Fibroblast of skin of left quadriceps (primary cell): ENCODE measurements at regions not wholly inside any gene's neighbourhood (a gene's known extent, or its start where the extent isn't known, plus 50 kb on each side); places are given as distances from the start of the nearest gene placed in this dataset.

ENCODE experiments used
- DNase-seq, 2 experiments: peaks; one replicate each; pipeline ENCODE4 v3.0.0-alpha.2; 2013; ENCODE audit warnings: low read depth in 2 of 2

DNA sequence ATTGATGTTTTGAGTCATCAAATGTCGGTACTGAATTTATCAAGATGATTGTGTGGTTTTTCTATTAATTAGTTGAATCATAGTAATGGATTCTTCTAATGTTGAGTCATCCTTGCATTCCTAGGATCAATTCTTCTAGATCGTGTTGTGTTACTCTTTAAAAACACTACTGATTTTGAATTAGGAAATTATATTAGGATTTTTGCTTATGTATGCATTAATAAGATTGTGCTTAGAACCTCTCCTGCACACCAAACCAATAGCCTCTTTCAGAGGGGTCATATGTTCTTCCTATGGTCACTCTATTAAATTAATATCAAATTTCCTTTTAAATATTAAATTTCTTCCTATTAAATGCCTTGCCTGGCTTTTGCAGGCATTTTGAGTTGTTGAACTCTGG lies 151.7 kb upstream of the TOPAZ1 start:
- no peak for DNase-seq

DNA sequence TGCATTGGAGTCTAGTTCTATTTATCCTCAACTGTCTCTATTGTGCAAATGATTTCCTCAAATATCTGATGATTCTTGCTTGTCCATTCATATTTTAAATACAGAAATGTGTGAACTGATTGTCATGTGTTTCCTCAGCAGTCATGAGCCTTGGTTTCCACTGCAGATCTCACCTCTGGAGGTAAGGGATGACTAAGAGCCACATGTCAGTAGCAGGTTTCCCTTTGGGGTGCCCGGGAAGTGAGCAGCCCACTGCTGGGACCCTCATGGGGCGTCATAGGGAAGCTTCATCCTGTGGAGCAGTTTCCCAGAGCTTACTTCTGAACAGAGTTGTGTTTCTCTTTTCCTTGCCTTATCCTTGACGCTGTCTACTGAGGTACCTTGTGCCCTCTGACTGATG lies 149.2 kb upstream of the TOPAZ1 start:
- no peak for DNase-seq

DNA sequence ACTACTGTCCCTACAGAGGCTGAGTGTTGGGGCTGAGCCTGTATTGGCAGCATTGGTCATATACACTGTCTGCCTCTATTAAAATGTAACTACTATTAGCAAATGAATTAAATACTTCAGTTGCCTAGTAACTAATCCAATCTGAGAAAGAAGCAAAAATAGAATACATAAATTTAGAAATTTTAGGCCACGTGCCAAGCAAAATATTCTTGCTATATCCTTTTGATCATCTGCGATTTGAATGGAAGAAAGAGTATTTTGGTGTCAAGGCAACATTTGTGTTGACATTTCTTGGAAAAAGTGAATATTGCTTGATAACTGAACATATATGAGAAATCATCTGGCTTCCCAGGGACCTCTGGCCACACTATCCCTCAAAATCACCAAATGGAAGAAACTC lies 148.2 kb upstream of the TOPAZ1 start:
- no peak for DNase-seq

DNA sequence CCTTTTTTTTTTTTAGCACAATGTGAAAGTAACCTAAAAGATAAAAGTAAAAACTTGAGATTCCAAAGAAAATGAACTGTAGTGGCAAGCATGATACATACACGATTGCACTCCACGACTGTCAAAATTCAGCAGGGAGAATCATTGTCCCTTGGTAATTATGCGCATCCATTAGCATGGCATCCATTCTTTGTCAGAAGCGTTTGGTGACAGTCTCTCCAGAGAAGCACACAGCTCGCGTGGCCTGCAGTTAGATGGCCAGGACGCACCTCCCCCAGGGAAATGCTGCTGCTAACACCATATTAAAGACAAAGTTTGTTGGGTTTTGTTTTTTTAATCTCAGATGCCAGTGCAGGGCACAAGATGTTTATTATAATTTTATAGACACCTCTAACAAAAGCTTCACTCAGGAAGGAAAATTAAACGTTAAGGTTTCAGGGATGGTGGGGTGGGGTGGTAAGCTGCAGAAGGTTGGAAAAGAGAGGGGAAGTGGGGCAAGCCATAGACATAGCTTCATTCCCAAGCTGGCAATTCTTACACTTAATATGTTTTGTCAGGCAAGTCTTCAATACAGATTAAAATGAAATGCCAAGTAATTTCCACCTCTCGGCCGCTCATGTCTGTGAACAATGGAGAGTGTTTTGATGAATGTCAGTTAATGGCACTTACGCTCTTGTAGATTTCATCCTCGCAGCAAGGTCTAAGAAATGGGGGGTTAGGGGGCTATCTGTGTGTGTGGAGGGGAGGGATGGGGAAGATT lies 142.8 kb upstream of the TOPAZ1 start:
- DNase-seq, result no peak

DNA sequence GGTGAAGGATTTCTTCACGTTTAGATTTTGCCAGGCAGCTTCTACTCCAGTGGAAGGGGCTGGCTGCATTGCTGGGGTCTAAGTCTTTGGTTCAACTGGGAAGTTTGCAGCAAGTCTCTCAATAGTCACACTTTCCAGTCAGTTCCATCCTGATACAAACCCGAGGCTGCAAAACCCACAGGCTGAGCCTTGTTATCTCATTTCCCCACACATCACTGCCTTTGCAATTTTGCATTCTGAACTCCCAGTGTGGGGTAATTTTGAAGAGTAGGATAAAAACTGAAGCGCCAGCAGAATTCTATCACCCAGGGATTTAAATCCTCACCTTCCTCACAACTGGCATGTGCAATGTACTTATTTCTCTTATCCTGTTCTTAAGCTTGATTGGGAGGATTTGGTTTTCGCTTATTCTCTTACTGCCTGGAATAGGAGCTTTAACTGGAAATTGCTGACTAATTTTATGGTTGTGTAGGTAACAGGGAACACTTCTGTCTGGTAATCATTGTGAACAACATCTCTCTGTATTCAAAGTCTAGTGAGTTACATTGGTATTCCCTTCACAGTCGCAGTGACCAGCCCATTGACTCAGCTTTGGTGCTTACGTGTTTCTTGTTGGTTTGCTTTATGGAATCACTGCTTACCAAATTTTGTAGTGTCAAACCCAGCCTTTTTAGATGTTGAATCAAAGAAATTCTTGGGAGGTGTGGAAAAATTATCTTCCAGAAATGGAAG lies 142.0 kb upstream of the TOPAZ1 start:
- no peak for DNase-seq

DNA sequence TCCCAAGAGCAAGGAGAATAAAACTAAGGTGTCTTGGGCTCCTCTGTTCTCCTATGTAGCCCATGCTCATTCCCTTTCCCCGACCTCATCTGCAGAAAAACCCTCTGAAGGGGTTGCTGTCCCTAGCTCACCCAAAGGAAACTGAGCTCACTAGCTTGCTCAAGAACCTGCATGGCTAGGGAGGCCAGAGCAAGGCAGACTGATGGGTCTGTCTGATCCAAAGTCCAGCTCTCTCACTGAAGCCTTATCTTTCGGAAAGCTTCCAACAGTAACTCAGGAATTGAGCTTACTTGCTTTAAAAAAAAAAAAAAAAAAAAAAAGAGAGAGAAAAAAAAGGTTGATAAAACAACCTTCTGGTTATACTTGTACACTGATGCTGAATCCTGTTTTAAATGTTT lies 141.4 kb upstream of the TOPAZ1 start:
- DNase-seq, result no peak

DNA sequence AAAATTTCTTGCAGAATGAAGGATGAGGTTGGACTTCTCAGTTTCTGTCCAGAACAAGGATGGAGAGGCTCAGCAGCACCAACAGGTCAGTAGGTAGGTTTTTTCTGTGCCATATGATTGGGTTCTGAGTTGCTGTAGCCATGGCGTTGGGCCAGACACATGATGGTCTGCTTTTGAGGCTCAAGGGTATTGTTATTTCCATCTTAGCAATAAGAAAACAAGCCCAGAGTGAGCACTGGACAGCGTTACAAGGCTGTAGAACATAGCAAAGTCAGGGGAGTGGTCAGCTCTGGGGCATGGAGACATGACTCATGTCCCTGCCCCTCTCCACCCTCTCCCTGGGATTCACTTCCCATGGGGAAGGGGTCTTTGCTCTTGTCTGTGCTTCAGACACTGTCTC lies 137.6 kb upstream of the TOPAZ1 start:
- no peak for DNase-seq

DNA sequence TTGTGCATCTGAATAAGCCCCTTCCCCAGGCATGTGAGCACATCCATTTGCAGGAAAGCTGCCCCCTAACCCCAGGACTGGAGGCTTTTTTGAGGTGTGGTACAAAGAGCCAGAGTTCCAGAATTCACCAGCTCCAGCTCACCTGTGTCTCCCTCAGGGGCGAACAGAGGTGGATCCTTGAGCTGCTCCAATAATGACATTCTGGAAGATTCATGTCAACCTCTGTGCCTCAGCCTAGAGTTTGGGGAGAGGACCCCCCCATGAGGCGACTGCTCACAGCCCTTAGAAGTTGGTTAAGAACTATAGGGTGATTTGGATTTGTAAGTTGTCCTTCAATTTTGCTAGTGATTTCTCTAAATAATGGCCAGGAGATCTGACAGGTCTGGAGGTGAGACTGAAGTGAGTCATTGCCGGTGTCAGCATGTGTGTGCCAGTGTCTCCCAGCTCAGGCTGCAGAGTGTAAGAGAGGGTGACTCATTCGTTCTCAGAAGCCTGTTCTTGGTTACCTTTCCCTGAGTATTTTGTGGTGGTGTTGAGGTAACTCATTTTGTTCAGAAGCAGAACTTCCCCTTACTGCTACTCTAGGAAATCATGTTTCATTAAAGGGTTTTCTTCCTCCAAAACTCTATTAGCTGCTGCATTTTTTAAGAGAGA lies 136.9 kb upstream of the TOPAZ1 start:
- DNase-seq, result no peak

DNA sequence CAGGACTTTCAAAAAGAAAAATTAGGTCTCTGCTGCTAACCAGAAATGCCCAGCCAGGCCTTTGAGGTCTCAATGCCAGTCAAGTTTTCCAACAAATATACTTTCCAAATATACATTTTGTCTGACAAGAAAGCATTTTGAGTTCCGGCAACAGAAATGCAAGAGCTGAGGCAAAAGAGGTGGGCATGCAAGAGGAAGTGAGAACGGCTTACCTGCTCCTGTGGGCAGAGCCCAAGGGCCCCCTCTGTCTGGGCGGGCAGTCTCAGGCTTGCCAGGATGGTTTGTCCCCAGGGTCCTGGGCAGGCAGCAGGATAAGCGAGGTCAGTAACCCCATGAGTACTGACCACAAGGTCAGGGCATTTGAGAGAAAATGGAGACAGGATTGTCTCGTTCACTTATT lies 136.1 kb upstream of the TOPAZ1 start:
- no peak for DNase-seq

DNA sequence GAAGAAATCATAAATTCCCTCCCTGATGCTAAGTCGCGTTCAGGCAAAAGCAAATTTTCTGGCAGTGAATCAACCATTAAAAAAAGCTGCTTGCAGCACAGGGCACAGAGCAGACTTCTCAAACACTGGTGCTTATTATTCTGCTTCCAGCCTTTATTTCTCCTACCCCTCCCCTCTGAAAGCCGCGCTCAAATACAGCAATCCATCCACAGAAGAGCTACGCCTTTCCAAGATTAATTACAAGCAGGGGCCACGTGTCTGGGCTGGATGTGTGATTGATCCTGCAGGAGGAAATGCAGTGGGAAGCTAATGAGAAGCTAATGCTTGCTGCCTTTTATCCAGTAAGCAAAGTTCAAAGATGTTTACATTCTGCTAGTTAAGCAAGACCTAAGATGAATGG lies 134.9 kb upstream of the TOPAZ1 start:
- DNase-seq, result no peak

DNA sequence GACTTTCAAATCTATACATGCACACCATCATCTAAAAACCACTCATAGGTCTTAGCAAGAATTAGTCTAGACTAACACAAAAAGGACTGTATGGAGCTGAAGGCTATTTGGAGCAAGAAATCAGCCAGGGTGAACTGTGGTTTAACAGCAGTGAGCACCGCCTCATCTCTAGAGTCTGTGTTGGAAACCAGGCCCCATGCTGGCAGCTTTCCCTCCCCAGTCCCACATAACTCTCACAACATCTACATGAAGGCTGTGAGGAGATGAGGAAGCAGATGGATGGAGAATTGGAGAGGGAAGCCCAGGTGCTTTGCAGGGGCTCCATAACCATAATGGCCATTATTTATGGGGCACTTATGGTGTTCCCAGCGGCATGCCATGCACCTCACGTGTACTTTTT lies 133.2 kb upstream of the TOPAZ1 start:
- DNase-seq, result no peak

DNA sequence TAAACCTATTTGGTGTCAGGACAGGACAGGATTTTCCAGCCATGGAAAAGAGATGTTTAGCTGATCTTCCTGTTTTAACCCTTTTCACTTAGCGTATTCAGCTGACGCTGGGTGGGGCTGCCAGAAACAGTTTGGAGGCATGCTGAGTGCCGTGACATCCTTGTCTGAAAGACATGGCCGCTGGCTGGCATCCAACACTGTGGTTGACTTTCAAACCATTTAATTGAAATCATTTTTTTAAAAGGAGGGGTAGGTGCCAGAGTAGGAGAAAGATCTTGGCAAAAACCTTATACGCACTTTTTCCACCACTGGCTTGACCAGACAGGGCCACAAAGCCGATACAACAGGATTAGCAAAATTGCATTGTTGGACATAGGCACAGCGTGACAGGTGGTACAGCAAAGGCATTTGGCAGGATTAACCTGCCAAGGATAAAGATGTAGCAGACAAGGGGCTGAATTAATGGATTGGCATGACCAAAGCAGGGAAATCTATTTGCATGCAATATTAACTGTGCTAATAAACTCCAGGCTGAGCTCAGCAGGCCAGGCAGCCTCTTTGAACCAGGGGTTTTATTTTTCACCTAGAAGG lies 131.8 kb upstream of the TOPAZ1 start:
- no peak for DNase-seq

DNA sequence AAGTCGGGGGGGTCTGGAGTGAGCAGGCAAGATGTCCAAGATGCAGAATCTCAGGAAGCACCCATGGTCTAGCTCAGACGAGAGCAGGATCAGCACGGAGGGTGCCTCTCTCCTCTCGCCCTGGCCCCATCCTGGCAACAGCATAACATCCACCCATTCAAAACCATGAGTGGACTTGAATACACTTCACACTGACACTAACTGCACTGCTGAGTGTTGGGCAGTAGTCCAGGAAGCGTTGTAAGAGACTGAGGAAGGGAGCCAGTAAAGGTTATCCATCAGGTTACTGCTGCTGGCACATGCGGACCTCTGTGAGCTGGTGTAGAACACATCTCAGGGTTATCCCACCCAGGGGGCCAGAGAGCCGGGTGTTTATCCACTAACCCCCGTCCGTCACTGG lies 131.0 kb upstream of the TOPAZ1 start:
- no peak for DNase-seq

DNA sequence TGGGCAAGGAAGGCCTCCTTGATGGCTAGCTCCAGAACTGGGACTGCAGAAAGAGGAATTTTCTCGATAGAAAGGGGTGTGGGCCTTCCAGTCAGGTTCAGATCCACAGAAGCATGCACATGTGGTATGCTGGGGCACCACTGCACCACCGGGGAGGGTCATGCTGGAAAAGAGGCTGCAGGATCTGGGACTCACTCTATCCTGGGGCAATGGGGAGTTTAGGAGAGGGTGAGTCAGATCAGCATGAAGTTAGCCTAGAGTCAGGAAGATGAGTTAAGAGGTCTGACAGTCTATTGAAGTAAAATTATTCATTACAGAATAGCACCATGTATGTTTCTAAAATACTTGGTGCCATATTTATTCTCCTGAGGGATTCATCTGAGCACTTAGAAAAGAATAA lies 130.2 kb upstream of the TOPAZ1 start:
- no peak for DNase-seq

DNA sequence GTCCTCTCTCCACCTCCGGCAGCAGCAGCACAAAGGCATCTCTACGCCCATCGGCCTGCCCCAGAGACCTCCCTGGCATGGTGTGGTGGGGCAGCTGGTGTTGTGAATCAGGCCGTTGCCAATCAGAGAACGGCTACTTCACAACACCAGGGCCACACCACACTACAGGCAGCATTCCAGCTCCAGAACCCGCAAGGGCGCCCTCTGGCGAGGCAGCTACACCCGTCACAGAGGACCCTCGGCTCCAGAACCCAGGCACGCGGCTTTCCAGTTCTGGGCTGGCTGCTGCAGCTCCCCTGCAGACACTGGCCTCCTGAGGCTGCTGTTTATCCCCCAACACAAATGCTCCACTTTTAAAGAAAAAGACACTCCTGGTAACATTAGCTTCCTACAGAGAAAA lies 127.5 kb upstream of the TOPAZ1 start:
- no peak for DNase-seq

DNA sequence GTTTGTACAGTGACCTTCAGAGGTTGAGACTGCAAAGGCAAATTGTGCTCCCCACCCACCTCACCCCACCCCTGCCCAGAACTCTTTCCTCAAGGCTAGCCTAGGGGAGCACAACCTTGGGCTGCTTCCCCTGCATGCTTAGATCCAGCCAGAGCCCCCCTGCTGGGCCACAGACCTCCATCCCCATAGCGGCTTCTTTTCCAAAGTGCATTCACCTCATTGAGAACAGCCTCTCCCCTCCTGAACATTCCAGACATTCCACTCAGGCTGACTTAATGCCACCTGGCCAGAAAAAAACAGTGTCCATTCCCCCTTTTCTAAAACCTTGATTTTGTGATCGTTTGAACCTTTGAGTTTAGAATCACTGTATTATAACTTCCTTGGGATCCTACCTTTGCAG lies 124.4 kb upstream of the TOPAZ1 start:
- no peak for DNase-seq

DNA sequence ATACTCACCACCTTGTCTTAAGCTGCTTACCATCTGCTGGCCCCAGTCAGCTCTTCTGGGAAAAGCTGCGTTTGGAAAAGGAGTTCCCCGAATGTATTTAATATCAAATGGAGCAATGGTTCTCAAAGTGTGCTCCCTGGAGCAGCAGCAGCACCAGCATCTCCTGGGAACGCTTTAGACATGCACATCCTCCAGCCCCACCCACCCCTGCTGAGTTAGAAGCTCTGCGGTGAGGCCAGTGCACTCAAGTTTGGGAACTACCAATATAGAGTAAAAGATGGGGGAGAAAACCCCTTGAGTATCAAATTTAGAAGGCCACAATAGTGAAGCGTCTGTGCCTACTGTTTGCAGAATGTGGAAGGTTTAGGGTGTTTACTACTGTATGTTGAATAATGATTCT lies 124.0 kb upstream of the TOPAZ1 start:
- no peak for DNase-seq

DNA sequence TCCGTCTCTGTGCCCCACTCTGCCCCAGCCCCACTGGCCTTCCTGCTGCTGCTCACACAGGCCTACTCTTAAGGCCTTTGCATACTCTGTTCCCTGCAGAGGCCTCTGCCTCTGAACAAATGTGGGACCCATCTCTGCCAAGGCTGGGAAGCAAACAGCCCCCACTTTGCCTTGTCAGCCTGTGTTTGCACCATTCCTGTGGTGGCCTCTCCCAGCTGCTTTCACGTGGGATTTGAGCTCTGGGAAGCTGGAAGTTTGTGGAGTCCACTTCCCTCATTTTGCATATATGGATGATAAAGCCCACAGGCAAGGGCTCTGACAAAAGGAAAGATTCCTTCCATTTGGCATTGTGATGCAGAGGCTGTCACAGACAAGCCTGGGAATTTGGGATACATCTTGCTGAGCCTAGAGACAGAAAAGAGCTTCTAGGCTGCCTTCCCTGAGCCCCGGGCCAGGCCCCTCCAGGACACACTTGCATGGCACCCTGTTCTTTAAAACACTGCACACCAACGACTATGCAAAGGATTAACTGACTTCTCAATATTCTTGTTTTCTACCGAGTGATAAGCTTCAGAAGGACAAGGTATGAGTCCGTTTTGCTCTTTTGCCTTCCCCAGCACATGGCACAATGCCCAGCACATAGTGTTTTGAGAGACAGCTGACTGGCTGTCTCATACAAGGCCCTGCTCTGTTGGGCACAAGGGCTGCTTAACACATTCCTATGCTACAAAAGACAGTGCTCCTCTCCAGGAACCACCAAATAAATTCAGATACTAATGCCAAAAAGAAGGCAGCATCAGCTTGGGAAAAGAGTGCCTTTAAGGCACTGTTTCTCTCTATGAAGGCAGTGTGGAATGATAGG lies 120.7 kb upstream of the TOPAZ1 start:
- DNase-seq, result no peak

DNA sequence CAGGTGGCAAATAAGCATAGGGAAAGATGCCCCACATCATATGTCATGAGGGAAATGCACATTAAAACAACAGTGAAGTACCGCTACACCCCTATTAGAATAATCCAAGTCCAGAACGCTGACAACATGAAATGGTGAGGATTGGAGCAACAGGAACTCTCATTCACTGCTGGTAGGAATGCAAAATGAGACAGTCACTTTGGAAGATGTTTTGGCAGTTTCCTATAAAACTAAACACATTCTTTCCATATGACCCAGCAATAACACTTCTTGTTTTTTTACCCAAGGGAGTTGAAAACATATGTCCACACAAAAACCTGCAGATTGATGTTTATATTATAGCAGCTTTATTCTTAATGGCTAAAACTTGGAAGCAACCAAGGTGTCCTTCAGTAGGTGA lies 116.4 kb upstream of the TOPAZ1 start:
- DNase-seq, result no peak

DNA sequence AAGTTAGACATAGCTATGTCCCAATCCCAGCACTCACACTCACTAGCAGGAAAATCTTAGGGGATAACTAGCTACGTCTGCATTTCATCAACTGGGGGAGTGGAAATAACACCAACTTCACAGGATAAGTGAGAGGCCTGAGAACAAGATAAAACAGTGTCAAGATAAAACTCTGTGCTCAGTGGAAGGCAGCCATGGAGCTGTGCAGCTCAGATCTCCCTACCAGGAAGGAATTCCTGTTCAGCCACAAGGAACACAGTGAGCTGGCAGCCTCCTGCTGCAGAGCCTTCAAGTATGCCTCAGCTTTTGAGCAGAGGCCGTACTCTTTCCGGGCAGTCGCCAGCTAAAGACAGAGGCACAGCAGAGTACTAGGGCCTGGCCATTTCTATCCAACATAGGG lies 115.8 kb upstream of the TOPAZ1 start:
- no peak for DNase-seq

DNA sequence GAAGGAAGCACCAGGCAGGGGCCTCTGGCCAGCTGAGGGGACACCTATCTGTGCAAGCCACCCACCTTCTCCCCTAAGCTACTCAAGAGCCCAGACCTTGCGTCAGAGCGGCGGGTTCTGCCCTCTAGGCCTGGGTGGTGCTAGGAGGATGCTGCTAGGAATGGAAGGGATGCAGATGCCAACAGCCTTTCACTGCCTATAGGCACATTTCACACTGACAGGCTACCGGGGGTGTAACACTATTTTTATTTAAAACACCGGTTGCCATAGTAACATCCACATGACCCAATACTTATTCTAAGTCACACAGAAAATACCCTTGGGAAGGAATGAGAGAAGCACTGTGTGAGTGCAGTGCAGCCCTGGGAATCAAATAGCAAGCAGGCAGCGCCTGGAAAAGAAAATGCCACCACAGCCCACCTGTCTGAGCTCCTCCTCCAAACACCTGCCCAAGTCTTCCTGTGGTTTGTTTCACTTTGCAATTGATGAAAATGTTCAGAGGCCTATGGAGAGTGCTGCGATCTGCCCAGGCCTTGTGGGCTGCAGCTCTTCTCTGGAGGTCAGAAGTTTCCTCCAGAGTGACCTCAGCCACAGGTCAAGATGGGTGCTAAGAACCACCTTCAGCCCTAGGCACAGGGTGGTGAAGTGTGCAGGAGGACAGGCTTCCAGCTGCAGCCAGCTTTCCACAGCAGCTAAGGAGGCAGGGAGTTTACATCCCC lies 113.5 kb upstream of the TOPAZ1 start:
- no peak for DNase-seq
